ENCODE measurements at regions not wholly inside any gene's neighbourhood (a gene's known extent, or its start where the extent isn't known, plus 50 kb on each side); places are given as distances from the start of the nearest gene placed in this dataset.

DNA sequence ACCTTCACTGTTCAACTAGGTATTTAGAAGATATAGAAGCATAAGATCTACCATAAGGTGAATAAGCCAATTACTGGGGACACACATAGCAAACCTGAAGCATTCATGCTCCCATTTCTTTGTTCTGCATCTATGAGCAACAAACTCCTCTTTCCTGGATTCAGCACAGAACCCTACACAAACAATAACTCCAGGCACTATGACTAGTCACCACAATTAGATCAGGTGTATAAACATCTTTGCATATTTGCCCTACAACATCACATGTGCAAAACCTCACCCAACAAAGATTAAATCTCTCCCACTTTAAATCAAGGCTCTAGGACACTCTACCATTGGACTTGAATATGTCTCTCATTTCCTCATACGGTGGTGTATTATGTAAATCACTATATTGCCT, 652.3 kb downstream of the EPHA7 start:
- Histone ChIP-seq H3K36me3 (replicated peaks; ENCODE audit: low read depth, low read length) (no peaks in the 10 kb centered on the region), H3K9ac (ENCODE audit: low read length) (no peak overlapping the region), H2AFZ (ENCODE audit: low read depth, low read length) (no peak overlapping the region), H3K27me3 (ENCODE audit: low read depth, low read length) (no peaks in the 10 kb centered on the region), H3K9me3 (ENCODE audit: insufficient read depth, low read length) (no peaks in the 10 kb centered on the region), H3K4me3 (ENCODE audit: low read length) (no peak overlapping the region), H3K4me2 (ENCODE audit: low read length) (no peak overlapping the region), H3K79me2 (ENCODE audit: low read length) (no peaks in the 10 kb centered on the region), H4K20me1 (ENCODE audit: insufficient read depth, low read length) (no peaks in the 10 kb centered on the region), H3K4me1 (ENCODE audit: low read length) (0 out of 2 replicates have a peak, but pooled peaks cover 2% of the 10 kb centered on the region), H3K27ac (ENCODE audit: low read length) (no peak overlapping the region)
- TF ChIP-seq EZH2phosphoT487 (IDR thresholded peaks at IDR 0.05; ENCODE audit: low read depth) = no peak

GRCh38 chr6:92763680-92764079, 655.7 kb downstream of the EPHA7 start:
- Histone ChIP-seq H3K4me1 (ENCODE audit: low read length) (0 out of 2 replicates have a peak, but pooled peaks cover 2% of the 10 kb centered on the region), H3K9me3 (ENCODE audit: insufficient read depth, low read length) (no peaks in the 10 kb centered on the region), H3K79me2 (ENCODE audit: low read length) (no peaks in the 10 kb centered on the region), H3K4me3 (ENCODE audit: low read length) (no peak overlapping the region), H3K27me3 (ENCODE audit: low read depth, low read length) (no peaks in the 10 kb centered on the region), H2AFZ (ENCODE audit: low read depth, low read length) (no peak overlapping the region), H3K4me2 (ENCODE audit: low read length) (no peak overlapping the region), H3K36me3 (replicated peaks; ENCODE audit: low read depth, low read length) (no peaks in the 10 kb centered on the region), H3K9ac (ENCODE audit: low read length) (no peak overlapping the region), H4K20me1 (ENCODE audit: insufficient read depth, low read length) (no peaks in the 10 kb centered on the region), H3K27ac (ENCODE audit: low read length) (no peak overlapping the region)
- TF ChIP-seq EZH2phosphoT487 (IDR thresholded peaks at IDR 0.05; ENCODE audit: low read depth) (no peak), CTCF (IDR thresholded peaks at IDR 0.05; ENCODE audit: low read depth, low read length) (no peak)

DNA sequence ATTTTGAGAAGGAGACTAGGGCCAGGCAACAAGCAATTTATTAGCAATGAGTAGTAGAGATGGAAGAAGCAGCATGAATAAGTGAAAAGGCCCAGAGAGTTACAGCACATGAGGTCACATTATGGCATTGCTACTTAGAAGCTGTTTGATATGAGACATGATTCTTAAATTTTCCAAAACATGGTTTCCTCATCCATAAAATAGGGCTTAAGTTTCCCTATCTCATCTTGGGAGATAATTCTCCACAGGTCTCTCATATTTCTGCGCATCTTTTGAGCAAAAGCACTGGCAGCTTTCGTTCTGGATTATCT, 656.1 kb downstream of the EPHA7 start:
- H3K36me3 ChIP-seq (replicated peaks; ENCODE audit: low read depth, low read length) = no peaks in the 10 kb centered on the region
- no peaks in the 10 kb centered on the region for H3K9me3 ChIP-seq (ENCODE audit: insufficient read depth, low read length)
- H3K4me1 ChIP-seq (ENCODE audit: low read length) = 0 out of 2 replicates have a peak, but pooled peaks cover 2% of the 10 kb centered on the region
- no peaks in the 10 kb centered on the region for H3K27me3 ChIP-seq (ENCODE audit: low read depth, low read length)
- H2AFZ ChIP-seq (ENCODE audit: low read depth, low read length) = no peak overlapping the region
- no peak overlapping the region for H3K4me3 ChIP-seq (ENCODE audit: low read length)
- H4K20me1 ChIP-seq (ENCODE audit: insufficient read depth, low read length) = no peaks in the 10 kb centered on the region
- no peak overlapping the region for H3K27ac ChIP-seq (ENCODE audit: low read length)
- no peak for TF ChIP-seq EZH2phosphoT487 (IDR thresholded peaks at IDR 0.05; ENCODE audit: low read depth)
- no peak for TF ChIP-seq CTCF (IDR thresholded peaks at IDR 0.05; ENCODE audit: low read depth, low read length)
- no peak overlapping the region for H3K4me2 ChIP-seq (ENCODE audit: low read length)
- no peaks in the 10 kb centered on the region for H3K79me2 ChIP-seq (ENCODE audit: low read length)
- no peak overlapping the region for H3K9ac ChIP-seq (ENCODE audit: low read length)

DNA sequence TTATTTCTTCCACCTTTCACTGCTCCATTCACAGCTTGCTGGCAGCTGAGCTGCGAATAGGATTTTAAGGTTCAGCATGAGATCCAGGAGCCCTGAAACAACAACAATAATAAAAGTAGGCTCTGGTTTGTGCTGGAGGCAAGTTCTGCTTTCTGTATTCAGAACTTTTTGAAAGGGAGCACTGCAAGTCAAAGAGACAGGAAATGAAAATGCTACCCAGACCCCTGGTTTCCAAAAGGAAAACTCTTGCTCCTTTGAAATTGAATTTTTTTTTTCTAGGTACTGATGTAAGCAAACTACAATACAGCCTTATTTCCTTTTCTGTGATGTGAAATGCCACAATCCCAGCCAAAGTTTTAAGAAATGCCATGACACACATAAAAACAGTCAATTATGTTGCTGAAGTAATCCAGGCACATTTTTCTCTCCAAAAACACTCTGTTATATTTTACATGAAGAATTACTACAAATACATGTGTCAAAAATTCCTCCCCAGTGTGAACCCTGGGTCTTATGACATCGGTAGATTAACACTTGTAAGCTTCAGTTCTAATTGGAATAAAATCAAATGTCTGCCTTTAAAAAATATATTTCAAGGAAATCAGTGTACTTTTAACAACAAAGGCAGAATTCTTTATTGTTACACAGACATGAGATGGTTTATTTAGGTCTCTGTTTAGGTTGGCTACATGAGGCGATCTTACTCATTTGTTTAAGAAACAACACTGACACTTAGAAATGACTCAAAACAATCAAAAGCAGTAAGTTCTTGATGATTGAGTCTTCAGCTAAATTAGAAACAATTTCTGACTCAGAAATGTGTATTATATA, 656.7 kb downstream of the EPHA7 start:
- Histone ChIP-seq H3K36me3 (replicated peaks; ENCODE audit: low read depth, low read length) (no peaks in the 10 kb centered on the region), H3K27me3 (ENCODE audit: low read depth, low read length) (no peaks in the 10 kb centered on the region), H3K27ac (ENCODE audit: low read length) (no peak overlapping the region), H3K4me1 (ENCODE audit: low read length) (0 out of 2 replicates have a peak, but pooled peaks cover 2% of the 10 kb centered on the region), H3K79me2 (ENCODE audit: low read length) (no peaks in the 10 kb centered on the region), H4K20me1 (ENCODE audit: insufficient read depth, low read length) (no peaks in the 10 kb centered on the region), H3K4me2 (ENCODE audit: low read length) (no peak overlapping the region), H2AFZ (ENCODE audit: low read depth, low read length) (no peak overlapping the region), H3K4me3 (ENCODE audit: low read length) (no peak overlapping the region), H3K9me3 (ENCODE audit: insufficient read depth, low read length) (no peaks in the 10 kb centered on the region), H3K9ac (ENCODE audit: low read length) (no peak overlapping the region)
- TF ChIP-seq CTCF (IDR thresholded peaks at IDR 0.05; ENCODE audit: low read depth, low read length) = no peak
- TF ChIP-seq EZH2phosphoT487 (IDR thresholded peaks at IDR 0.05; ENCODE audit: low read depth) = no peak

All from OCI-LY3 (cell line).